Dermis microvascular lymphatic vessel endothelial cell (primary cell): ENCODE measurements at regions not wholly inside any gene's neighbourhood (a gene's known extent, or its start where the extent isn't known, plus 50 kb on each side); places are given as distances from the start of the nearest gene placed in this dataset.

Experiments used
- DNase-seq, 2 donors: peaks; one replicate each; pipeline versions ENCODE4 v3.0.0 to v3.0.0-alpha.2; 2010; ENCODE audit warnings: low read depth in 2 of 2

DNA sequence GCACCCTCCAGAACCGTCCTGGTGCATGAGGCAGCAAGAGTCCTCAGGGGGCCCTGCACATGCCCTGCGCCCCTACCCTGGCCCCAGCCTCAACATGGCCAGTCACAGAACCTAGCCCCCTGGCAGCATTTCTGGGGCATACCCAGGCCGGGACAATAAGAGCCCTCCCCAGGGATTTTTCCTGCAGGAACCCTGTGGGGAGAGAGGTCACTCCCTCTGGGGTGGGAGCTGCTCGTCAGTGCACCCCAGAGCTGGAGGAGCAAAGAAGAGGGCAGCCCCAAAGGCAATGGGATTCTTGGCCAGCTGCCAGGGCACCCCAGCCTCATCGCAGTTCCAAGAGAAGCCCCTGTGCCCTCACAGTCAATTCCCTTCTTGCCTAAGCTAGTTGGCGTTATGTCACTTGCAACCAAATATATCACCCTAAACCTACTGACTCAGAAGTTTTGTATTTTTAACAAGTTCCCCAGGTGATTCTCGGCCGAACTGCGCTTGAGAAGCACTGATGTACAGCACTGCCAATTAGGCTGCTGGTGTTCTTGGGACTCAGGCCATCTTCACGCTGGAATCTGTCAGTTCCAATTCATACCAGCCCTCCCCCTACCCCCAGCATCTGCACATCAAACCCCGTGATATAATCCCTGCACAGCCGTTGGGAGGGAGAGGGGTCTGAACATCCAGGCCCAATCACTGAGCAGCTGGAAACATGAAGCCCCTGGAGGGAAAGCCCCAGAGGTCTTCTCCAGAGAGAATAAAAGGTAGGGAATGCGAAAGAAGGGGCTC is 87.5 kb upstream of the PRR20G start:
- DNase-seq, result no peak

DNA sequence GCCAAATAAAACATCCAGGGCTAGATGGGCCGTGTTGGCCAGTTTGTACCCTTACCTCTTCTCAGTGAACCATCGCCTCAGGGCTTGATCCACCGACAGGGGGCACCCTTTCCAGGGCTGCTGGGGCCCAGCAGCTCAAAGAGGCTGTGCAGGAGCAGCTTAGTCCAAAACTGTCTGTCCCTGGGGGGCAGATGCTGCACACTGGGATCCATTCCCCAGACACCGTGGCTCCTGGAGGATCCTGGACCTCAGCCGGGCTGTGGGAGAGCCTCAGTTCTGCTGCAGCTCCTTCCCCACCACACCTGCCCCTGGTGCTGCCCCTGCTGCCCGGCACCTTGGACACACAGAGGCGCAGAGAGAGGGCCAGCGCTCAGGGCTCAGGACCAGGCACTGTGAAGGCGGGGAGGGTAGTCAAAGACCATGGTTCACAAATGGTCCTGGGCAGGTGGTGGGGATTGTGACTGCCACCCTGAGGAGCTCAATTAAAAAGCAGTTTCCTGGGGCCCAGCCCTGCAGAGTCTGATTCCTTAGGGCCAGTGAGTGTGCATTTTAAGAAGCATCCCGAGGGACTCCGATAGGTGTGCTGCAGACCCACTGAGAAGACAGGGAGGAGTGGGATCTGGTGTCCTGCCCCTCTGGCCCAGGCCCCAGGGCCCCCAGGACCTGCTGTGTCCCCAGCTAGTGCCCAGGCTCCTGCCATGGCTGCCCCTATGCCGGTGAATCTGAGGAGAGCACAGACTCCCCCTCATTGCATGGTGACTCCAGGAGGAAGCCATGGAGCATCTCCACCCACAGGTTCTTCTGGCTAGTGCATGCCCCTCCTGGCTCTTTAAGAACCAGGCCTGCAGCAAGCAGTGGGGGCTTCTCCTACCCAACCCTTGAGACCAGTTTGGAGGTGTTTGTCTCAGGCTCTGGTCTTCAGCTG is 86.5 kb upstream of the PRR20G start:
- peak in 1 of 2 donors; percentile 17 for DNase-seq

DNA sequence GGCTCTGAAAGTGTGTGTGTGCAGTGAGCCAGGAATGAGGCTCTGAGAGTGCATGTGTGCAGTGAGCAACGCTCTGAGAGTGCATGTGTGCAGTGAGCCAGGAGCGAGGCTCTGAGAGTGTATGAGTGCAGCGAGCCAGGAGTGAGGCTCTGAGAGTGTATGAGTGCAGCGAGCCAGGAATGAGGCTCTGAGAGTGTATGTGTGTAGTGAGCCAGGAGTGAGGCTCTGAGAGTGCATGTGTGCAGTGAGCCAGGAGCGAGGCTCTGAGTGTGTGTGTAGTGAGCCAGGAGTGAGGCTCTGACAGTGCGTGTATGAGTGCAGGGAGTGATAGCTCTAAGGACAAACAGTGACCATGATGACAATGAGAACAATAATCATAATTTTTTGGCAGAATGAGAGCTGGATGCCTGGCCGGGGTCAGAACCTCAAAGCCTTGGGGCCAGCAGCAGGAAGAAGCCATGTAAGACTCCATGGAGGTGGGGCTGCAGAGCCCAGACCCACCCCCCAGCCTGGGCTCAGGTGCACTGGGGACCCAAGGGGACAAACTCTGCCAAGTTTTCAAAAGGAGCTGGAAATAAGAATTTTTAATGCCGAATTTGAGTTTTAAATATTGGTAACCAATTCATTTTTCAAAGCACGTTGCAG is 85.7 kb upstream of the PRR20G start:
- DNase-seq, result no peak

DNA sequence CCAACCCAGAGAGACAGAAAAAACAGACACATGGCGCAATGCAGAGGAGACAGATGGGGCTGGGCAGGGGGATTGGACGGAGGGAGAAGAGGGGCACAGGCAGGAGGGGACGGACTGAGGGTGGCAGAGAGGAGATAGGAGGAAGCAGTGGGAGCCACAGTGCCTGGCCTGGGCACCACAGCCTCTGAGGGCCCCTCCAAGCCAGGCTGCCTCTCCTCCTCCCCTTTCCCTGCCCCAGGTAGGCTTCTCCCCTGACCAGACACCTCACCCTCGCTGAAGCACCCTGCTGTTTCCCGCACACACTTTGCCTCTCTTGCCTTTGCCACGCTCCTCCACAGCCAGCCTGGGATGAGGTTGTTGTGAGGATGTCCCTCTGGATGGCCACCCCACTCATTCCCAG is 84.0 kb upstream of the PRR20G start:
- DNase-seq, result no peak

DNA sequence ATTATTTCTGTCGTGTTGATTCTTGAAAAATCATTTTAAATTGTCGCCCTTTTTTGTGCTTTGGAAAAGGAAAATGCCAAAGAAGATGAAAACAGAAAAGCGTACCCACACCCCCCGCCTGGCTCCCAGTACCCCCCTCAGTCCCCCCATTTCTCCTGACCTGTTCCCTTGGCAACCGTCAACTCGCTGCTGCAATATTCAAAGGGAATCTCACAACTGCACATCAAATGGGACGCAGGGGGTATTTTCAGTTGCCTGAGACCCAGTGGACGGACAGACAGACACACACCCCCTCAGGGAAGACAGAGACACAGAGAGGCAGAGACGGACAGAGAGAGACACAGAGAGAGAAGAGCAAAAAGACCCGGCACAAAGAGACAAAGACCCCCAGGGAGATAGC is 83.5 kb upstream of the PRR20G start:
- DNase-seq, result no peak

DNA sequence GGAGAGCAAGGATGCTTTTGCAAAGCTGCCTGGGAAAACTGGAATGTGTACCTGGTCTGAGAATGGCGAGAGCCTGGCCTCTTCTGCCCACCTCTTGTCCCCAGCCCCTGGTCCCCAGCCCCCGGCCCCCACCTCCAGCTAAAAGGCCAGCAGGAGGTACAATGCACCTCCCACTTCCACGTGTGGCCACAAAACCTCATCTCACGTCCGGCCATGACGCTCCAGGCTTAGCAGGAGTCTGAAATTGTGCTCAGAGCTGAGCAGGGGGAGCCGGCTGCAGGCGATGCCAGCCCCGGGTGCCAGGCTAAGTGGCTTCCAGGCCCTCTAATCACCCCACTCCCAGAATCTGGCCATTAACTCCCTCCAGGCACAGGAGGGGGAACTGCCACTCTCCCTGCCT is 83.1 kb upstream of the PRR20G start:
- no peak for DNase-seq

DNA sequence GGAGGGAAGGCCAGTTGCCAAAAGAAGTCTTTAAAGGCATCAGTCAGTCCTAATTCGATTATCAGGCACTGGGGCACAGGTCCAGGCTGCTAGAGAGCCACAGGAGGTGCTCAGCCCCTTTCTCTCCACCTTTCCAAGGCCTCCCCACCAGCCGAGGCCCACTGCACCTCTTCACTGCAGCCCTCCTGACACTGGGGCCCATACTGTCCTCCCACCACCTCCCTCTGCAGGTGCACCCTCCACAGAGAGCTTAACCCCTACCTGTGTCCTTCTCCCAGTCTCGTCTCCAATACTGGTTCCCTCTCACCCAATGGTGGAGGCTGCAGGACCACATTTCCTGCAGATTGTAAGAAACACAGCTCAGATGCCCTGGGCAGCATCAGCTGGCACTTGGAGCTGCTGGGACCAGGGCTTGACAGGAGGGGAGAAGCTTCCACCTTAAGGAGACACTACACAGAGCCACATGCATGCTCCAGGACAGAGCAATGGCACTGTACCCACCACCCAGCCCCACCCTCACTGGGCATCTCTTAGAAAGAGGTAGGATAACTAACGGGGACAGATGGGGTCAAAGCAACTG is 81.6 kb upstream of the PRR20G start:
- DNase-seq, result no peak

DNA sequence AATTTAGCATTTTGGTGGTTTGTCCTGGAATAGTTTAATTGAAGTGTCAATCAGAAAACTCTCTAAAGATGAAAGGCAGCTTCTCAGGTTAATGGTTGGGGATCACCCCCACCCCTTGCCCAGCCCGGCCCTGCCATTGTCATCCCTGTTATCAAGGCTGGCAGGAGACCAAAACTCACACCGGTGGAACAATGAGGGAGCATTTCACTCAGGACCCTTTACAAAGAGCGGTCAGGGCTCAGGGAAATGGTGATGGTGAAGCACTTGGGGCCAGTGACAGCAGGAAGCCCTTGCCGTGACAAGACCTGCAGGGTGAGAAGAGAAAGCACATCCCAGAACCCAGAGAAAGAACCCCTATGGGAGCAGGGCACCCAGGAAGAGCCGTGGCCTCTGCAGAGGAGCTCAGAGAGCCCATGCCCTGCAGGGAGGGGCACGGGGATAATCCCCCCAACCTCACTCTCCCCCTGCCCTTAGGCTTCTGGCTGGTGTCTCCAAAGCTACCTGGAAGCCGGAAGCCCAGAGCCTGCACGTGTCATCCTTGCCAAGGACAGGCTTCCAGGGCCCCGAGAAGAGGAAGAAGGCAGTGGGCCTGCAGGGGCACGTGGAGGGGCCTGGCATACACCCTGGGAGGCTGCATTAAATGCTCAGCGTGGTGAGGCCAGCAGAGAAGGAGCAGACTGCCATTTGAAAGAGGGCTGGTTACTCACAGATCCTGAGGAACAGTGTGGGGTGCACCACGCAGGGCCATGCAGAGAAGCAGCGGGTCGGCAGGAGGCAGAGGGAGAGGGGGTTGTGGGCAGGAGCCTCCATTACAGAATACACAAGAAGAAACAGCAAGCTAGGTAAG is 80.6 kb upstream of the PRR20G start:
- peak; percentile 5 to 8 for DNase-seq

DNA sequence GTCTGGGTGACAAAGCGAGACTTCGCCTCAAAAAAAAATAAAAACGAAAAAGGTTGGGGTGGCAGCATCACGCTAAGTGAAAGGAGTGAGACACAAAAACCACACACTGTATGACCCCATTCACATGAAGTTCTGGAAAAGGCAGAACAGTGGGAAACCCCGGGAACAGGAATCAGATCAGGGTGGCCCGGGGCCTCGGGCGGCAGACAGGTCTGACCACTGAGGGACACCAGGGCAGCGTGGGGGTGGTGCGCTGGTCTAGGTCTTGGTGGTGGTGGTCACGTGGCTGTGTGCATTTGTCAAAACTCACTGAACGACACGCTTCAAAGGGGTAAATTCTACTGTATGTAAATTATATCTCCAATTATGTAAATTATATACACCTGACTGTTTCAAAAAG is 79.7 kb upstream of the PRR20G start:
- no peak for DNase-seq

DNA sequence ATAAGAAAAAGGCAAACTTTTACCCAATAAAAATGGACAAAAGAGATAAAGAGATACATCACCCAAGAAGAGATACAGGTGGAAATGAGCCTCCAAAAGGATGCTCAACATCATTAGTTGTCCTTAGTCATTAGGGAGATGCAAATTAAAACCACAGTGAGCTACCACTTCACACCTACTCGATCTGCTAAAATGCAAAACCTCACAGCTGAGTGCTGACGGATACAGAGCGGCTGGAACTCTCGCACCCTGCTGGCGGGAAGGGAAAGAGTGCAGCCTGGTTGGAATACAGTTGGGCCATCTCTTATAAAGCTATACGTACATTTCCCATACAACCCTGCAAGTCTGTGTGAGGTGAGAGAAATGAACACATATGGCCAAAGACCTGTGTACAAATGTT is 78.5 kb upstream of the PRR20G start:
- DNase-seq, result no peak

DNA sequence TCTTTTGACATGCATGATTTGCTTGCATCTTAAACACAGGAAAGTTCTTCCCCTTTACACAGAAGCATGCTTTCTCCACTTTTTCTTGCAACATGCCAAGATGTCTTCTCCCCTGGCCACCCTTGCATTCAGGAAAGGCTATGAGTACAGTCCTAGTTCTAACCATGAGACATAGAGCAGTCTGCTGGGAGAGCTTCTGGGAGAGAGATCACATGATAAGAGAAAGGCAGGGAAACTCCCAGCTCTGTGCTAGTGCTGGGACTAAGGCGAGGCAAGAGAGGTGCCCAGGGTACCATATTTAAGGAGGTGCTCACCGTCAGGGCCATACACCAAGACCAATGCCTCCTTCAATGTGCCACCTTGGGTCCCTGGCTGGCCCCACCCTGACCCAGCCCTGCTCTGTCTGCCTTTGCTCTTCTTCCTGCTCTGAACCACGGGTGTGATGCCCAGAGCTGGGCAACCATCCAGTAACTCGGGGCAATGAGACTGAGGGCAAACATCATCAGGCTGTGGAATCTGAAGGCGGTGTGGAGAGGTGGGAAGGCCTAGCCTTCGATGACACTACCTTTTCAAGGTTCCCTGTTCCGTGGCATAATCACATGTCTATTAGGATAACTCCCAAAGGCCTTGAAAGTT is 77.4 kb upstream of the PRR20G start:
- DNase-seq, result no peak

DNA sequence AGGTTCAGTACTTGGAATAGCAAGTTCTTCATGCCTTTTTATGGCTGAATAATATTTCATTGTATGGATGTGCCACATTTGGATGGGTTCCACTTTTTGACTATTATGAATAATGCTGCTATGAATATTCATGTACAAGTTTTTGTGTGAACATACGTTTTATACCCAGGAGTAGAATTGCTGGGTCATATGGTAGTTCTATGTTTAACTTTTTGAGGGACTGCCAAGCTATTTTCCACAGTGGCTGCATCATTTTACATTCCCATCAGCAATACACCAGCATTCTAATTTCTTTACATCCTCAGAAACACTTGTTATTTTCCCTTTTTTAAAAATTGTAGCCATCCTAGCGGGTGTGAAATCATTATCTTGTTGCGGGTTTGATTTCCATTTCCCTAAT is 76.0 kb upstream of the PRR20G start:
- no peak for DNase-seq

DNA sequence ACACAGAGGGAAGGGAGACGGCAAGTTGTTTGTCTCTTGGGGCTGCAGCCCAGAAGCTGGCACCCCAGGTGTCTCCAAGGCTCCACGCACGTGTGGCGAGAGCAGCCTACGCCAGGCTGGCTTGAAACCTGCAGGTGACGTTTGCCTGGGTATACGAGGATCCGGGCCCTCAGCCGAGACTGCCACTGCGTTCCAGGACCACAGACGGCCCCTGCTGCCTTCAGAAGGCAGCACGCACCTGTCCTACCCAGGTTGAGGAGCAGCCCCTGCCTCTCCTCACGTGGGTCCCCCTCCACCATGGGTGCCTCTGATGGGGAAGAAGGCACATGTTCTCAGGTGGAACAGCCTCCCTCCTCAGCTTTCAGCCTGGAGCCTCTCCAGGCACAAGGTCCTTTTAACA is 75.3 kb upstream of the PRR20G start:
- no peak for DNase-seq

DNA sequence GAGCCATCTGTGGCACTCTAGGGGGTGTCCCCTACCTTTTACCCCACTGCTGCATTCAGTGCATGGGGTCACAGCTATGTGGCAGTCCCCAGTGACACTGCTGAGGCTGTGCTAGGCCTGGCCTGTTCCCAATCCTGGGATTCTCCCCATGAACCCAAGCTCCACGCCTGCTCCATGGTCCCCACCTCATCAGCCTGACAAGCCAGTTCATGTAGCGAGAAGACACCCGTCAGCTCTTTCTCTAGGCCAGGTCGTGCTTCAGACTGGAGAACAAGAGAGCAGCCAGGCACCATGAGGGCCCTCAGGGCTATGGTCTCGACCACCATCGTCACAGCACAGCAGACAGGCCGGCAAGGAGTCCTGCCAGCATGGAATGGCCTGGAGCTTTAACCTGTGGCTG is 72.8 kb upstream of the PRR20G start:
- no peak for DNase-seq

DNA sequence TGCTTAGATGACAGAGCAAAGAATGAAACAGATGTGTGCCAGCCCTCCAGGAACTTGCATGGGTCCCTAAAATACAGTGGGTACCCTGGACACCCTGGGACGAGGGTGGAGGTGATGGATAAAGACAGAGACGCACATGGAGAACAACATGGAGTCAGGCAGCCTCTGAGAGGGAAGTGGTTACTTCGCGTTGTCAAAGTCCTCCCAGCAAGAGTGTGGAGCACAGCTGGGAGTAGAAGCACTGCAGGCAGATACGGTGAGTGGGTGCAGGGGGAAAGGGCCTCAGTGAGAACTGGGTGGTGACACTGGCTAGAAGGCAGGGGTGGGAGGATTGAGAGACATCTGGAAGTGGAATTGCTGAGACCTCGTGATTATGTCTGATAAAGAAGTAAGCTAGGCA is 70.8 kb upstream of the PRR20G start:
- DNase-seq, result no peak

DNA sequence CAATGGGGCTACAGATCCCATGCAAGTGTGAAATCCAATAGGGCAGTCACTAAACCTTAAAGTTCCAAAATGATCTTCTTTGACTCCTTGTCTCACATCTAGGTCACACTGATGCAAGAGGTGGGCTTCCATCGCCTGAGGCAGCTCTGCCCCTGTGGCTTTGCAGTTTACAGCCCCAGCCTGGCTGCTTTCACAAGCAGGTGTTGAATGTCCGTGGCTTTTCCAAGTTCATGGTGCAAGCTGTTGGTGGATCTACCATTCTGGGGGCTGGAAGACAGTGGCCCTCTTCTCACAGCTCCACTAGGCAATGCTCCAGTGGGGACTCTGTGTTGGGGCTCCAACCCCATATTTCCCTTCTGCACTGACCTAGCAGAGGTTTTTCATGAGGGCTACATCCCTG is 68.5 kb upstream of the PRR20G start:
- DNase-seq, result no peak

DNA sequence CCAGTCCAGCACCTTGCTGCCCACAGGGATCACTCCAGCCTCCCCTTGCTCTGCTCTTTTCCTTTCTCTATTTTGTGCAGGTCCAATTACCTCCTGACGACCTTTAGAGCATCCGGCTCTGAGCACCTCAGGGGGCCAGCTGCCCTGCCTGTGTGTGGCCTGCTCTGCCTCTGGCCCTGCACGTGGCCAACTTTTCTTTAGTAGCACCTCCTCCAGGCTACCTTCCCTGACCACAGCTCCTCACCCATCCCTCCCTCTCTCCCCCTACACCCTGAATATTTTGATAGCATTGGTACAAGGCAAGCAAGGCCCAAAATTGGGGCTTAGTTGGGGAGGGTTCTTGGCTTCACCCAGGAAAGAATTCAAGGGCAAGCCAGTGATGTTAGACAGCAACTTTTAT is 66.9 kb upstream of the PRR20G start:
- DNase-seq, result no peak

DNA sequence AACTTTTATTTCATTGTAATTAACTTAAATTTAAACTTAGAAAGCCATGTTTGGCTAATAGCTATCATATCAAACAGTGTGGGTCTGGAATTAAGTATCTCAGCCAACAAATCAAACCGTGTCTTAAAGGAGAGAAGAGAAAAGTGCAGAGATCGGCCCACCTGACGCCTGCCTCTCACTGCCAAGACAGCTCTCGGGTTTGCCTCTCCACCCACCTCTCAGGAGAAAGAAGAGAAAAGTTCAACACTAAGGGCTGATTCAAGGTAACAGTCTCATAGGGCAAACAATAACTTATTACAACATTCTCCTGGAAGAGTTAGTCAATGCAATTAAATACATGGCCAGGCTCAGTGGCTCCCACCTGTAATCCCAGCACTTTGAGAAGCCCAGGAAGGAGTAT is 64.8 kb upstream of the PRR20G start:
- DNase-seq, result no peak

DNA sequence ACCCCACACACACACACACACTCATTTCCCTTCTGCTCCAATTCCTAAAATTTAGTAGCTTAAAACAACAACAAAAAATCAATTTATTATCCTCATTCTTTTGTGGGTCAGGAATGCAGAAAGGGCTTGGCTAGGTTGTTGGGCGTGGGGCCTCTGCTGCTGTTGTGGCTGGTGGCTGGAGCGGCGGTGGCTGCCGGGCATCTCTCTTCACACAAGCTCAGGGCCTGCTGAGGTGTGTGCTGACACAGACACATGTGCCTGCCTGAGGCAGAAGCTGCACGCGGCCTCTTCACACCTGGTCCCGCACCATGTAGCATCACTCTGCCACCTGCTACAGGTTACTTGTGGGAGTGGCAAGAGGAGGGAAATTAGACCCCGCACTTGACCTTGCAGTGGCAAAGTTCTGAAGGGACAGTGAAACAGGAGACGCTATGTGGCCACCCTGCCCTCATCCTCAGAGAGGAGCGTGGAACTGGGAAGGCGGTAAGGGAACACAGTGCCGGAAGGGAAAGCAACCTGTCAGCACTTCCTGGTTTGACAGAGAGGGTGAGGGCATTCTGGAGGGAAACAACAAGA is 64.0 kb upstream of the PRR20G start:
- no peak for DNase-seq

DNA sequence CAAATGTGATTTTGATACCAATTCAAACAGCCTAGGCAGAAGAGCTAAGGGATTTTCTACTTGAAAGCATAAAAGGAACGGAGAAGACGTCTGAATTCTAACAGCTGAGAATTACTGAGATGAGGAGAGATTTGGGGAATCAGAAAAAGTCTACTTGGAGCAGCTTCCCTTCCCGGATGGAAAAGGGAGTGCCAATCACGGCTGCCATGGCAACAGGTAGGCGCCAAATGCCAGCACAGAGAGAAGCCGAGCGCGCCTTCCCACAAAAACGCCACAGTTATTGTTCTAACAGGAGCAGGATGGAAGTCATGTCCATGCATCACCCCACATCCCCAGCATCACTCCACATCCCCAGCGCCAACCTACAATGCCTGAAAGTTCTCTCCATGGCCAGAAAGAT is 63.5 kb upstream of the PRR20G start:
- DNase-seq, result no peak
